Prostate gland (tissue), 2 donors: ENCODE measurements at regions not wholly inside any gene's neighbourhood (a gene's known extent, or its start where the extent isn't known, plus 50 kb on each side); places are given as distances from the start of the nearest gene placed in this dataset.
"Not testable (repeated sequence)": the region's sequence is repeated elsewhere in the genome, so short reads cannot be mapped to it uniquely, and the experiment has no call there.

Experiments used
- DNase-seq: peaks from one replicate; pipeline ENCODE4 v3.0.0-alpha.2; 2019; ENCODE audit warnings: low spot score
- H3K27ac ChIP-seq, 2 donors: fragments of 200-600 bp; sonication (generic); 2 replicates each; pipeline ENCODE4 v1.5.1; 2017 to 2019
- H3K27me3 ChIP-seq: fragments of 200-600 bp; sonication (generic); replicated peaks from 2 replicates; pipeline ENCODE4 v1.5.1; 2019; ENCODE audit not compliant: insufficient read depth
- H3K36me3 ChIP-seq, 2 donors: fragments of 200-600 bp; sonication (generic); 1 replicate in 1 of 2; 2 replicates in 1 of 2; pipeline versions ENCODE4 v1.5.1 to v1.8.1; 2017 to 2019
- H3K4me1 ChIP-seq: fragments of 200-600 bp; sonication (generic); replicated peaks from 2 replicates; pipeline ENCODE4 v1.5.1; 2019
- H3K4me3 ChIP-seq, 2 donors: fragments of 200-600 bp; sonication (generic); 2 replicates each; pipeline ENCODE4 v1.5.1; 2017 to 2019
- H3K9me3 ChIP-seq: fragments of 200-600 bp; sonication (generic); 2 replicates; pipeline ENCODE4 v1.5.1; 2017
- CTCF ChIP-seq, 4 experiments: fragments of 200-600 bp in 2 of 4; fragments of 450-650 bp in 2 of 4; sonication (generic) in 2 of 4; IDR thresholded peaks; 1 replicate in 3 of 4; 2 replicates in 1 of 4; pipeline ENCODE4 v1.5.1; 2016 to 2019; ENCODE audit warnings: antibody characterized with exemption in 4 of 4, mild to moderate bottlenecking in 2 of 4, moderate library complexity in 2 of 4
- POLR2A ChIP-seq: fragments of 450-650 bp; IDR thresholded peaks from one replicate; pipeline ENCODE4 v1.6.1; 2016; ENCODE audit warnings: antibody characterized with exemption, mild to moderate bottlenecking
- POLR2AphosphoS5 ChIP-seq: sonication (generic); formaldehyde crosslinking; IDR thresholded peaks from one replicate; pipeline ENCODE4 v1.6.1; 2017; ENCODE audit warnings: antibody characterized with exemption
- WGBS: methylation state at CpG from one replicate; pipeline ENCODE4 v1.1.5; 2018; 5-methylcytosine and 5-hydroxymethylcytosine counted together
- intact Hi-C: fragments of 100-400 bp; cut with DNase I; formaldehyde crosslinking; loops from one replicate; pipeline ENCODE4 v1.14.2; 2022

GRCh38 chr5:36462295-36463021 is 143.9 kb upstream of the SLC1A3 start:
- no peaks in the 10 kb centered on the region for H3K36me3 ChIP-seq
- WGBS = 57% methylated on average over 5 of the region's 5 CpGs
- H3K27me3 ChIP-seq = no peaks in the 10 kb centered on the region
- intact Hi-C loops = no loop called here
- H3K4me1 ChIP-seq = no peaks in the 10 kb centered on the region
- no peak overlapping the region for H3K4me3 ChIP-seq
- DNase-seq = no peak
- H3K27ac ChIP-seq = no peak overlapping the region
- no peaks in the 10 kb centered on the region for H3K9me3 ChIP-seq
- TF ChIP-seq POLR2A (no peak), CTCF (IDR thresholded peaks at IDR 0.05) (no peak), POLR2AphosphoS5 (no peak)

GRCh38 chr5:36475942-36476341 is 130.5 kb upstream of the SLC1A3 start:
- H3K4me3 ChIP-seq, H3K27ac ChIP-seq, H3K27me3 ChIP-seq, H3K4me1 ChIP-seq, DNase-seq, H3K36me3 ChIP-seq, H3K9me3 ChIP-seq, intact Hi-C loops: not testable (repeated sequence)
- WGBS = 100% methylated on average over 2 of the region's 2 CpGs

GRCh38 chr5:36478646-36479317 is 127.6 kb upstream of the SLC1A3 start:
- no peaks in the 10 kb centered on the region for H3K36me3 ChIP-seq
- WGBS = 79% methylated on average over 7 of the region's 7 CpGs
- H3K4me1 ChIP-seq = no peaks in the 10 kb centered on the region
- DNase-seq = no peak
- H3K27me3 ChIP-seq = no peaks in the 10 kb centered on the region
- TF ChIP-seq CTCF (IDR thresholded peaks at IDR 0.05) = no peak
- no peak for TF ChIP-seq POLR2A
- no peak overlapping the region for H3K4me3 ChIP-seq
- intact Hi-C loops = no loop called here
- H3K9me3 ChIP-seq = no peaks in the 10 kb centered on the region
- H3K27ac ChIP-seq = no peak overlapping the region

- TF ChIP-seq POLR2A (no peak), POLR2AphosphoS5 (no peak), CTCF (IDR thresholded peaks at IDR 0.05) (no peak)
- H3K9me3 ChIP-seq = no peaks in the 10 kb centered on the region
- H3K4me3 ChIP-seq = no peak overlapping the region
- no peaks in the 10 kb centered on the region for H3K4me1 ChIP-seq
- intact Hi-C loops = no loop called here
- no peaks in the 10 kb centered on the region for H3K27me3 ChIP-seq
- H3K36me3 ChIP-seq = no peaks in the 10 kb centered on the region
- DNase-seq = no peak
- WGBS = 88% methylated on average over 5 of the region's 5 CpGs
- H3K27ac ChIP-seq = no peak overlapping the region
Measured at GRCh38 chr5:36481454-36482120, 124.8 kb upstream of the SLC1A3 start.

- DNase-seq = no peak
- TF ChIP-seq CTCF (IDR thresholded peaks at IDR 0.05) (no peak), POLR2AphosphoS5 (no peak), POLR2A (no peak)
- no peak overlapping the region for H3K4me3 ChIP-seq
- no peaks in the 10 kb centered on the region for H3K36me3 ChIP-seq
- no peak overlapping the region for H3K27ac ChIP-seq
- intact Hi-C loops = no loop called here
- no peaks in the 10 kb centered on the region for H3K9me3 ChIP-seq
- H3K27me3 ChIP-seq = no peaks in the 10 kb centered on the region
- H3K4me1 ChIP-seq = no peaks in the 10 kb centered on the region
Measured at GRCh38 chr5:36482812-36483211, 123.6 kb upstream of the SLC1A3 start.
